ENCODE measurements at regions not wholly inside any gene's neighbourhood (a gene's known extent, or its start where the extent isn't known, plus 50 kb on each side); places are given as distances from the start of the nearest gene placed in this dataset.

- DNase-seq = no peak
Measured at GRCh38 chr1:91092503-91092902, 70.7 kb upstream of the ZNF644 start.

- DNase-seq = no peak
Measured at GRCh38 chr1:91091812-91092211, 70.0 kb upstream of the ZNF644 start.

- no peak for DNase-seq
Measured at GRCh38 chr1:91080650-91081049, 58.8 kb upstream of the ZNF644 start.

GRCh38 chr1:91078859-91079258 is 57.0 kb upstream of the ZNF644 start:
- DNase-seq = no peak

GRCh38 chr1:91076834-91077233 is 55.0 kb upstream of the ZNF644 start:
- no peak for DNase-seq

- DNase-seq = no peak
Measured at GRCh38 chr1:91075233-91076135, 53.6 kb upstream of the ZNF644 start.

GRCh38 chr1:91073299-91073698 is 51.5 kb upstream of the ZNF644 start:
- no peak for DNase-seq

GRCh38 chr1:91071838-91072237 is 50.0 kb upstream of the ZNF644 start:
- DNase-seq = no peak

Measured in activated CD4-positive, alpha-beta T cell treated with anti-CD3 and anti-CD28 coated beads, Interleukin-2, amount 50 U/mL, for 4 hours (primary cell).